Psoas muscle (tissue), 7 donors: ENCODE measurements at regions not wholly inside any gene's neighbourhood (a gene's known extent, or its start where the extent isn't known, plus 50 kb on each side); places are given as distances from the start of the nearest gene placed in this dataset.

Experiments
- ATAC-seq, 4 donors: fragments of 200-7000 bp; cut with Tn5 transposase; one replicate each; pipeline ENCODE4 v1.9.1; 2020; ENCODE audit warnings: moderate library complexity in 3 of 4, mild to moderate bottlenecking in 2 of 4
- DNase-seq, 2 donors: peaks; one replicate each; pipeline ENCODE4 v3.0.0-alpha.2; 2020
- H3K27ac ChIP-seq: fragments of 200-600 bp; one replicate; pipeline ENCODE4 v1.8.0; 2022
- H3K27me3 ChIP-seq, 3 donors: fragments of 200-600 bp in 1 of 3; one replicate each; pipeline versions ENCODE4 v1.6.1 to v1.8.0; 2013 to 2022; ENCODE audit warnings: low read length in 2 of 3, mild to moderate bottlenecking in 2 of 3, moderate library complexity in 1 of 3; ENCODE audit not compliant: insufficient read depth in 3 of 3
- H3K36me3 ChIP-seq, 2 donors: fragments of 200-600 bp in 1 of 2; one replicate each; pipeline versions ENCODE4 v1.6.1 to v1.8.0; 2013 to 2022; ENCODE audit warnings: low read depth in 1 of 2, mild to moderate bottlenecking in 1 of 2, moderate library complexity in 1 of 2; ENCODE audit not compliant: insufficient read depth in 1 of 2
- H3K4me1 ChIP-seq: fragments of 200-600 bp; one replicate; pipeline ENCODE4 v1.8.0; 2022
- H3K4me3 ChIP-seq: fragments of 200-600 bp; one replicate; pipeline ENCODE4 v1.8.0; 2022; ENCODE audit warnings: mild to moderate bottlenecking
- H3K9me3 ChIP-seq: fragments of 200-600 bp; one replicate; pipeline ENCODE4 v1.8.0; 2022
- CTCF ChIP-seq: fragments of 200-600 bp; IDR thresholded peaks from one replicate; pipeline ENCODE4 v1.8.0; 2022; ENCODE audit warnings: antibody characterized with exemption
- WGBS, 3 donors: extraction: QIAGEN DNeasy Blood & Tissue Kit; methylation state at CpG; one replicate each; pipeline versions ENCODE4 v1.1.6 to v1.1.7; 2013; 5-methylcytosine and 5-hydroxymethylcytosine counted together
- intact Hi-C, 2 donors: fragments of 100-400 bp; cut with DNase I; formaldehyde crosslinking; loops; one replicate each; pipeline versions ENCODE4 v1.11.0 to v1.14.2; 2022
- donor health status: healthy with polysubstance abuse.
- donor health status: DM: no; HTN: no; CAD: no; lungs with moderate emphysema.
- donor health status: Bipolar disorder and iron deficiency.
- donor health status: healthy.
- donor health status: DM: yes; HTN: yes; CAD: no.
- donor health status: DM: no; HTN: no; CAD: no.
- donor health status: DM: yes; HTN: yes; CAD: no.

- Histone ChIP-seq H3K4me1 (peaks cover 10% of the 10 kb centered on the region), H3K36me3 (no peaks in the 10 kb centered on the region), H3K27ac (peak overlapping the region; percentile 19), H3K27me3 (peaks cover 0 to 2% (median 0%) of the 10 kb centered on the region in 3 donors), H3K9me3 (no peaks in the 10 kb centered on the region), H3K4me3 (no peak overlapping the region)
- peak; percentile 28 to 58 (median 48) for ATAC-seq
- intact Hi-C loops = no loop called here
- no peak for DNase-seq
- WGBS, 3 donors = 35 to 40% (median 38%) methylated on average over 11 of the region's 11 CpGs
- TF ChIP-seq CTCF = no peak
Measured at GRCh38 chr10:6721964-6722615, 142.0 kb upstream of the PRKCQ start.

GRCh38 chr10:6721480-6721879 lies 141.4 kb upstream of the PRKCQ start:
- peak; percentile 76 to 89 (median 88) for ATAC-seq
- peak overlapping the region; percentile 19 for H3K27ac ChIP-seq

GRCh38 chr10:6719561-6719960 lies 139.5 kb upstream of the PRKCQ start:
- H3K27me3 ChIP-seq = peaks cover 0 to 2% (median 0%) of the 10 kb centered on the region in 3 donors
- 82 to 90% (median 84%) methylated on average over 2 of the region's 2 CpGs for WGBS, 3 donors
- intact Hi-C loops = no loop called here
- TF ChIP-seq CTCF = no peak
- H3K27ac ChIP-seq = no peak overlapping the region
- H3K36me3 ChIP-seq = no peaks in the 10 kb centered on the region
- no peaks in the 10 kb centered on the region for H3K9me3 ChIP-seq
- peaks cover 10% of the 10 kb centered on the region for H3K4me1 ChIP-seq
- H3K4me3 ChIP-seq = no peak overlapping the region
- ATAC-seq (no peak), DNase-seq (no peak)

More at GRCh38 chr10:6721480-6721879, 141.4 kb upstream of the PRKCQ start:
- Histone ChIP-seq H3K36me3 (no peaks in the 10 kb centered on the region), H3K9me3 (no peaks in the 10 kb centered on the region), H3K27me3 (peaks cover 0 to 2% (median 0%) of the 10 kb centered on the region in 3 donors), H3K4me1 (peaks cover 10% of the 10 kb centered on the region), H3K4me3 (no peak overlapping the region)
- intact Hi-C loops = no loop called here
- 16 to 20% (median 17%) methylated on average over 7 of the region's 7 CpGs for WGBS, 3 donors
- TF ChIP-seq CTCF = peak; percentile 7
- DNase-seq = peak; percentile 41 to 58

- H3K4me3 ChIP-seq = no peak overlapping the region
- ATAC-seq (no peak), DNase-seq (no peak)
- no peaks in the 10 kb centered on the region for H3K9me3 ChIP-seq
- intact Hi-C loops = no loop called here
- peaks cover 0 to 2% (median 0%) of the 10 kb centered on the region in 3 donors for H3K27me3 ChIP-seq
- H3K27ac ChIP-seq = no peak overlapping the region
- no peak for TF ChIP-seq CTCF
- H3K4me1 ChIP-seq = peaks cover 10% of the 10 kb centered on the region
- no peaks in the 10 kb centered on the region for H3K36me3 ChIP-seq
Measured at GRCh38 chr10:6718550-6718949, 138.5 kb upstream of the PRKCQ start.

GRCh38 chr10:6716516-6716915 lies 136.4 kb upstream of the PRKCQ start:
- H3K4me3 ChIP-seq = no peak overlapping the region
- H3K27me3 ChIP-seq = peaks cover 0 to 2% (median 0%) of the 10 kb centered on the region in 3 donors
- H3K4me1 ChIP-seq = no peaks in the 10 kb centered on the region
- DNase-seq = no peak
- no peak for TF ChIP-seq CTCF
- no peak overlapping the region for H3K27ac ChIP-seq
- 76 to 82% (median 77%) methylated on average over 1 of the region's 1 CpG for WGBS, 3 donors
- intact Hi-C loops = no loop called here
- H3K36me3 ChIP-seq = no peaks in the 10 kb centered on the region
- no peak for ATAC-seq
- no peaks in the 10 kb centered on the region for H3K9me3 ChIP-seq
